ENCODE measurements at regions not wholly inside any gene's neighbourhood (a gene's known extent, or its start where the extent isn't known, plus 50 kb on each side); places are given as distances from the start of the nearest gene placed in this dataset.

GRCh38 chr2:19753818-19754217 lies 148.0 kb downstream of the TTC32 start:
- H2AFZ ChIP-seq (ENCODE audit: low read length), result no peak overlapping the region
- no peak for ATAC-seq

GRCh38 chr2:19753314-19753713 lies 148.5 kb downstream of the TTC32 start:
- no peak overlapping the region for H3K27ac ChIP-seq (ENCODE audit: extremely low read length, insufficient read depth, low read length)
- H3K9me3 ChIP-seq (ENCODE audit: low read length), result no peaks in the 10 kb centered on the region
- CTCF ChIA-PET (ENCODE audit: low intra/inter-chr PET ratio, low total read pairs), result no interaction called here
- H3K4me1 ChIP-seq (ENCODE audit: insufficient read depth, low read length), result peaks cover 14% of the 10 kb centered on the region
- H3K9ac ChIP-seq (ENCODE audit: insufficient read depth, low read depth, low read length), result no peak overlapping the region
- in situ Hi-C loops (cut with HindIII; ENCODE audit: extremely low pct_ligation_motif_present, low pct_unique_long_range_greater_than_20kb), result no loop called here
- DNase-seq (ENCODE audit: low spot score) (no peak), ATAC-seq (no peak), FAIRE-seq (no peak)
- BruUV-seq (replicated peaks), result no TSS peak
- TF ChIP-seq RAD21 (CRISPR knock-in tag; IDR thresholded peaks at IDR 0.05) (no peak), SP2 (CRISPR knock-in tag; IDR thresholded peaks at IDR 0.05) (no peak), ZFX (CRISPR knock-in tag; IDR thresholded peaks at IDR 0.05; ENCODE audit: low read depth) (no peak), MAFK (conservative IDR thresholded peaks at IDR 0.05 in 1 of 2, IDR thresholded peaks at IDR 0.05 in 1 of 2; ENCODE audit: low read length in 2 of 2) (0 out of 4 replicates have a peak, but pooled peaks of 1 of the 2 experiments have one; percentile 4), PREB (CRISPR knock-in tag; IDR thresholded peaks at IDR 0.05) (no peak), MLXIP (CRISPR knock-in tag; IDR thresholded peaks at IDR 0.05; ENCODE audit: borderline replicate concordance) (no peak)
- peaks cover 2 to 21% of the 10 kb centered on the region in 2 experiments; a peak in 4 of 5 replicates for H3K27me3 ChIP-seq (ENCODE audit: control insufficient read depth in 1 of 2, insufficient read depth in 2 of 2, low read length in 2 of 2)
- H2AFZ ChIP-seq (ENCODE audit: low read length), result no peak overlapping the region
- intact Hi-C loops (cut with micrococcal nuclease; ENCODE audit: unreplicated experiment), result no loop called here
- H3K4me3 ChIP-seq (replicated peaks in 1 of 3; ENCODE audit: insufficient read depth in 1 of 3, low read depth in 2 of 3, low read length in 3 of 3), result no peak overlapping the region
- POLR2A ChIA-PET, result no interaction called here
- no peaks in the 10 kb centered on the region for H3K79me2 ChIP-seq (ENCODE audit: insufficient read depth, low read length)
- 3% methylated on average over 1 of the region's 1 CpG for WGBS (ENCODE audit: low lambda C conversion rate)
- H4K20me1 ChIP-seq (ENCODE audit: insufficient read depth, low read length), result no peaks in the 10 kb centered on the region
- no peak overlapping the region for H3K4me2 ChIP-seq (ENCODE audit: low read depth, low read length)
- H3K36me3 ChIP-seq (replicated peaks in 1 of 2; ENCODE audit: control insufficient read depth in 1 of 2, insufficient read depth in 2 of 2, low read length in 2 of 2), result no peaks in the 10 kb centered on the region

More at GRCh38 chr2:19753818-19754217, 148.0 kb downstream of the TTC32 start:
- no peak for DNase-seq (ENCODE audit: low spot score)
- no TSS peak for BruUV-seq (replicated peaks)
- Histone ChIP-seq H3K27ac (ENCODE audit: extremely low read length, insufficient read depth, low read length) (no peak overlapping the region), H3K9ac (ENCODE audit: insufficient read depth, low read depth, low read length) (no peak overlapping the region), H3K27me3 (ENCODE audit: control insufficient read depth in 1 of 2, insufficient read depth in 2 of 2, low read length in 2 of 2) (peaks cover 2 to 21% of the 10 kb centered on the region in 2 experiments; a peak in 4 of 5 replicates), H3K4me2 (ENCODE audit: low read depth, low read length) (no peak overlapping the region), H4K20me1 (ENCODE audit: insufficient read depth, low read length) (no peaks in the 10 kb centered on the region), H3K4me3 (replicated peaks in 1 of 3; ENCODE audit: insufficient read depth in 1 of 3, low read depth in 2 of 3, low read length in 3 of 3) (no peak overlapping the region), H3K4me1 (ENCODE audit: insufficient read depth, low read length) (peaks cover 11% of the 10 kb centered on the region), H3K9me3 (ENCODE audit: low read length) (no peaks in the 10 kb centered on the region), H3K79me2 (ENCODE audit: insufficient read depth, low read length) (no peaks in the 10 kb centered on the region), H3K36me3 (replicated peaks in 1 of 2; ENCODE audit: control insufficient read depth in 1 of 2, insufficient read depth in 2 of 2, low read length in 2 of 2) (no peaks in the 10 kb centered on the region)
- ChIA-PET CTCF (ENCODE audit: low intra/inter-chr PET ratio, low total read pairs) (no interaction called here), POLR2A (no interaction called here)
- FAIRE-seq, result no peak
- intact Hi-C loops (cut with micrococcal nuclease; ENCODE audit: unreplicated experiment), result no loop called here
- in situ Hi-C loops (cut with HindIII; ENCODE audit: extremely low pct_ligation_motif_present, low pct_unique_long_range_greater_than_20kb), result no loop called here
- TF ChIP-seq E2F5 (CRISPR knock-in tag; conservative IDR thresholded peaks at IDR 0.05), result no peak
- WGBS (ENCODE audit: low lambda C conversion rate), result 48% methylated on average over 2 of the region's 2 CpGs

All from HepG2 (cell line).